Activated T-cell treated with anti-CD3 and anti-CD28 coated beads for 48 hours (primary cell): ENCODE measurements at regions not wholly inside any gene's neighbourhood (a gene's known extent, or its start where the extent isn't known, plus 50 kb on each side); places are given as distances from the start of the nearest gene placed in this dataset.
"Not testable (repeated sequence)": the region's sequence is repeated elsewhere in the genome, so short reads cannot be mapped to it uniquely, and the experiment has no call there.

ENCODE experiments used
- DNase-seq: peaks from one replicate; pipeline ENCODE4 v3.0.0-alpha.2; 2020; ENCODE audit warnings: low read depth

DNA sequence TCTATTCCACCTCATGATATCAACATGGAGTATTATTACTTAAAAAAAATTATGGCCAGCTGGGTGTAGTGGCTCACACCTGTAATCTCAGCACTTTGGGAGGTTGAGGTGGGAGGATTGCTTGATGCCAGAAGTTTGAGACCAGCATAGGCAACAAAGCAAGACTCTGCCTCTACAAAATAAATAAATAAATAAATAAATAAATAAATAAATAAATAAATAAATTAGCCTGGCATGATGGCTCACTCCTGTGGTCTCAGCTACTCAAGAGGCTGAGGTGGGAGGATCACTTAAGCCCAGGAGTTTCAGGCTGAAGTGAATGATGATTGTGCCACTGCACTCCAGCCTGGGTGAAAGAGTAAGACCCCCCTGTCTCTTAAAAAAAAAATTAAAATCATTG is 350.8 kb downstream of the VRK1 start:
- not testable (repeated sequence) for DNase-seq

DNA sequence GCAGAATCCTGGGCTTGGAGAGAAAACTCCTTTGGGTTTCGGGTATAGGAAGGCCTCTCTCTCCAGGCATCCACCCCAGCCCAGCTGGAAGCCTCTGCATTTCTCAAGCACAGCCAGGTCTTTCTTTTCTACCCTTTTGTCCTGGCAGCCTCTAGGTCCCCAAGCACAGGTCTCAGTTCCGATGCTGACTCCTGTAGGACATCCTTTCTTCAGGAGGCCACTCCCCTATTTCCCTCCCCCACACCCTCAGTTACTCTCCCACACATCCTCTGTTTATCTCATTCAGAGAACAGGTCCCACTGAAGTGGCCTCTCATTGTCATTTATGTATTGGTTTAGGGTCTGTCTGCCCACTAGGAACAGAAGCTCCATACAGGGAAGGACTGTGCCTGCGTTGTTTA is 352.6 kb downstream of the VRK1 start:
- no peak for DNase-seq

DNA sequence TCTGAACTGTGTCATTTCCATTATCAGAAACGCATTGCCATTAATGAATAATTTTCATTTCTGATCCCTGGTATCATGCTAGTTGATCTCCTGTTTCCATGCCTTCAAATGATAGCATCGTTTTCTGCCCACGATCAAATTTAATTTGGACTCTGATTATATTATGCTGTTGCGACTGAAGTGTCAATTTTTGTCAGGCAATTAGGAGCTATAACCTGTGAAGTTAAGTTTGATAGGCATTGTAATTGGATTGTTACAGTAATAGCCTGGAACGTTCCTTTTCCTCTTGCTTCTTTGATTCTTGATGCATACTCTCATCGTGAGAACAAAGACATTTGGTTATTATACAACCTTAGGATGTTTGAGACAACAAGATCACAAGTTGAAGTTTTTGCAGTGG is 356.3 kb downstream of the VRK1 start:
- DNase-seq, result no peak

DNA sequence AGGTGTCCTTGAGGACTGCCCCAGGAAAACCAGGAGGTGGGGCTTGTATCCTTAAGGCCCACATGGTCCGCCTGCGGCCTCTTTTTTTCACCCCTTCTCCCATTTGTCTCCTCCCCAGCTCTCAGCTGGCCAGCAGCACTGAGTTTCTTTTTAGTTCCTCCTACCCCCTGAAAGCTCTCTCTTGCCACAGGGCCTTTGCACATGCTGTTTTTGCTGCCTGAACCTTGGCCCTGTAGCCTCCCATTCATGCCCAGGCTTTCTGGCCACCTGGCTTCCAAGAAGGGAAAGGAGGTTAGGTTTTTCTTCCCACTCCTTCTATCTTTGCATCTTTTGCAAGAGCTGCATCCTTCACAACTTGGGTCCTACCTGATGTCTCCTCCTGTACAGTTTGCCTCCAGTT is 358.1 kb downstream of the VRK1 start:
- no peak for DNase-seq

DNA sequence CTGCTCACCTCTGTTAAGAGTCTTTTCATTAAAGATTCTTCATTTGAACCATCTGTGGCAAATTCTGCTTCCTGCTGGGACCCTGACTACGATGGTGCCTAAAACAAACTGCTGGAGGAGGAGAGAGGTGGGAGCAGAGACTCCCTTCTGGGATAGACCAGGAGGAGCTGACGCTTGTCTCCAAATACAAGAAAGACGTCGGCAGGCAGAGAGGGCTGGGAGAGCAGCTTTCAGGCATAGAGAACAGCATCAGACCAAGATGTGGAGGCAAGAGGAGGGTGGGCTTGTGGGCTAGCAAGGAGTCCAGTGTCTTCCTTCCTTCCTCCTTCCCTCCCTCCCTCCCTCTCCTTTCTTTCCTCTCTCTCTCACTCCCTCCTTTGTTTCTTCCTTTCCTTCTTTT is 358.6 kb downstream of the VRK1 start:
- DNase-seq, result no peak

DNA sequence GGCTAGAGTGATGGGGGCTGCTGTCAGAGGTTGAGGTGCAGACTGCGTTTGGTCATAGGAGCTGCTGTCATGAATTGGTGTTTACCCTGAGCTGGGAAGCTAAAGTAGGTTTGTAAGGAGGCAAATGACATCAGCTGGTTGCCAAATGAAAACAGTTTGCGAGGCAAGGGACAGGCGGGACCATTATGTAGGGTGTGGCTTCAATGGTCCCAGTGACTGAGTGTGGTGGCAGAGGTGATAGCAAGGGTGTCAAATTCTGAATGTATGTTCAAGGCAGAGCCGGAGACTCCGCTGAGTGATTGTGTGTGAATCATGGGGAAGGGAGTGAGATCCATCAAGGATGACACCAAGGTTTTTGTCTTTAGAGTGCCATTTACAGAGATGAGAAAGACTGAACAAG is 359.5 kb downstream of the VRK1 start:
- no peak for DNase-seq

DNA sequence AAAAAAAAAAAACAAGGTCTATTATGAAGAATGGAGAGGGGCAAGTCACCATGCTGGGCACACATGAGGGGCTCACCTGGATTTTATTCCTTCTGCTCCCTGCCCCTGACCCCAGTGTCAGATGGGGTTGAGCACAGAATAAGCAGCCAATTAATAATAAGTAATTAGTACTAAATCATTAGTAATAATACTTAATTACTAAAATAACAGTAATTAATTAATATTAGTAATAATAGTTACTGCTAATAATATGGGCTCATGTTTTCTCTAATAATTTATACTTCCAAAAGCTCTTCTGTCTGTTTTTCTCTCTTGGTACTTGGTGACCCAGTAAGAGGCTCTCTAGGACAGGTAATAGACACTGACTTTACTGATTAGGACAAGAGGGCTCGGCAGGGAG is 360.9 kb downstream of the VRK1 start:
- no peak for DNase-seq

DNA sequence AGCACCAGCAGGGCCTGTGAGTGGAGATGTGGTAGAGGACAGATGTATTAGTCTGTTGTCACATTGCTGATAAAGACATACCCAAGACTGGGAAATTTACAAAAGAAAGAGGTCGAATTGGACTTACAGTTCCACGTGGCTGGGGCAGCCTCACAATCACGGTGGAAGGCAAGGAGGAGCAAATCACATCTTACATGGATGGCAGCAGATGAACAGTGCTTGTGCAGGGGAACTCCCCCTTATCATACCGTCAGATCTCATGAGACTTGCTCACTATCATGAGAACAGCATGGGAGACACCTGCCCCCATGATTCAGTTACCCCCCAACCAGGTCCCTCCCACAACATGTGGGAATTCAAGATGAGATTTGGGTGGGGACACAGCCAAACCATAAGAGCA is 361.9 kb downstream of the VRK1 start:
- no peak for DNase-seq

DNA sequence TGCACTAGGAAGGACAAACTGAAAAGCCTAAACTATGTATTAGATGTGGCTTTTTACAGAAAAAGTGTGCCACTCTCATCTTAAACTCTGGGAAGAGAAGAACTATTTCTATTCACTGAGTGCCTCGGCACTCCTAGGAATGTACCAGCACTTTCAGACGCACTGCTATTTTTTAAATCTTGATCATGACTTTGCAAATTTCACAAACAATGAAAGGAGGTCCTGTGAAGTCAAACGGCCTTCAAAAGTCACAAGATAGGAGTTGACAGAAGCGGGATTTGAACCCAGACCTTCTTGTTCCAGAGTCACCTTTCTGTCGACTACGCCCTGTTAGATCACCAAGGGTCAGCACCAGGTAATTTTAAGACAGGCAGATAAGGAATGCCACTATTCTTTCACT is 365.4 kb downstream of the VRK1 start:
- no peak for DNase-seq

DNA sequence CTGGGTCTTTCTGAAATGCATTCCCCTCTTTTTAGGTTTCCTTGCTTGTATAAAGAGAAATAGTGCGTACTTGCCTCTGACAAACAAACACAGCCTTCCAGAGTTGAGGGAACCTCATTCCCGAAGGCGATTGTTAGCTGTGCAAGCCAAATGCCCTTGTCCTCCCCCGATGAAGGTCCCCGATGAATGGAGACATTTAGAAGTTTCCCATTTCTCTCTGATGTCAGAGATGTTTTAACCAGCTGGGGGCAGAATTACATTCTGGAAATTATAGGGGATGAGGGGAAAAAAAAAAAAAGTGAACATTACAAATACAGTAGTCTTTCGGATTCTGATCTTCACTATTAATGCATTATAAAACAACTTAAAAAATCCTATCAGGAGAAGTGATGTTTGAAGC is 366.8 kb downstream of the VRK1 start:
- DNase-seq, result no peak

DNA sequence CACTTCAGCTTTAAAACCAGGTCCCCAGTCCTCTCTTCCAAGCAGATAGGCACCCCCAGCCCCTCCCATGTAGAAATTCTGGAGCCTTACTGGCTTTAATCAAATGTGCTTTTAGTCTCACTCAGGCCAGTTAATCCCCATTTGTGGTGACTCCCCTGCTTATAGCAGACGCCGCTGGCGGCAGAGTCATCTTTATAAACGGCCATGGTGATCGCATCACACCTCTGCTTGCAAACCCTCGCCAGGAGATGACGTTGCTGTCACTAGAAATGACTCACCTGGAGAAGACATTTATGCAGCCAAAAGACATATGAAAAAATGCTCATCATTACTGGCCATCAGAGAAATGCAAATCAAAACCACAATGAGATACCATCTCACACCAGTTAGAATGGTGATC is 369.3 kb downstream of the VRK1 start:
- DNase-seq, result no peak

DNA sequence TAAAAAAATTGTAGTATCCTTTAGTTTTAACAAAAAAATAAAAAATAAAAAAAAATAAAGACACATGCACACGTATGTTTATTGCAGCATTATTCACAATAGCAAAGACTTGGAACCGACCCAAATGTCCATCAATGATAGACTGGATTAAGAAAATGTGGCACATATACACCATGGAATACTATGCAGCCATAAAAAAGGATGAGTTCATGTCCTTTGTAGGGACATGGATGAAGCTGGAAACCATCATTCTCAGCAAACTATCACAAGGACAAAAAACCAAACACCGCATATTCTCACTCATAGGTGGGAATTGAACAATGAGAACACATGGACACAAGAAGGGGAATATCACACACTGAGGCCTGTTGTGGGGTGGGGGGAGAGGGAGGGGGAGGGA is 370.4 kb downstream of the VRK1 start:
- not testable (repeated sequence) for DNase-seq

DNA sequence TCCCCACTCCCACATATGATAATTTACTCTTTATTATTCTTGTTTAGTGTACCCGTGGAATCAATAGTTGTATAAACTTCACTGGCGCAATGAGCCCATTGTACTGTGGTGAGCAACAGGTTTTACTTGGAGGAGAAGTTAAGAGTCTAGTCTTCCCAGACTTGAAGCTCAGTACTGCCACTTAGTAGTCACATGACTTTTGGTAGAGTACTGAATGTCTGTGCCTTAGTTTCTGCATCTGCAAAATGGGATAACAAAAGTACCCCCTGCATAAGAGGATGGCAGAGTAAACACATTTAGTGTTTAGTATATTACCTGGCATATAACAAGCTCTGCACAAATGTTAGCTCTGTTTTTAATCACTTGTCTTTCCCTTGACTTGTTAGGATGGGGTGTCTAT is 375.5 kb downstream of the VRK1 start:
- no peak for DNase-seq

DNA sequence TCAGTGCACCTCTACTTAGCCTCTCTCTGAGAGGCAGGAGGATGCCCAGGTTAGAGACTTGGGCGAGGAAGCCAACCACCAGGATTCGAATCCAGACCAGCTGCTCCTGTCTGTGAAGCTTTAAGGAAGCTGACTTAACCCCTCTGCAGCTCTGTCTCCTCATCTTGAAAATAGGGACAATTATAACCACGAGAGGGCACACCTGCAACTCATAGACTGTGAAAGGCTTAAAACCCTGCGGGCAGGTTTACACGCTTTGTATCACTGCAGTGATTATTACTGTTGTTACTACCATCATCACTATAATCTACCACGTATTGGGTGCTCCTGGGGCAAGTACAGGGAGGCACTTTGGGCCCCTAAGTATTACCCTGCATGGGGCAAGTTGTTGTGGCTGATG is 379.8 kb downstream of the VRK1 start:
- DNase-seq, result no peak

DNA sequence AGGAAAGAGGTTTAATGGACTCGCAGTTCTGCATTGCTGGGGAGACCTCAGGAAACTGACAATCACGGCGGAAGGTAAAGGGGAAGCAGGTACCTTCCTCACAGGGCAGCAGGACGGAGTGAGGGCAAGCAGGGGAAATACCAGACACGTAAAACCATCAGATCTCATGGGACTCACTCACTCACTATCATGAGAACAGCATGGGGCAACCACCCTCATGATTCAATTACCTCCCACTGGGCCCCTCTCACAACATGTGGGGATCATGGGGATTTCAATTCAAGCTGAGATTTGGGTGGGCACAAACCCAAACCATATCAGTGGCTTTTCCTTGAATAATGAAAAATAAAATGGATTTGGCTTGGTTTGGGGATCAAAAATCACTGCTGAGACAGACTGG is 380.5 kb downstream of the VRK1 start:
- DNase-seq, result no peak

DNA sequence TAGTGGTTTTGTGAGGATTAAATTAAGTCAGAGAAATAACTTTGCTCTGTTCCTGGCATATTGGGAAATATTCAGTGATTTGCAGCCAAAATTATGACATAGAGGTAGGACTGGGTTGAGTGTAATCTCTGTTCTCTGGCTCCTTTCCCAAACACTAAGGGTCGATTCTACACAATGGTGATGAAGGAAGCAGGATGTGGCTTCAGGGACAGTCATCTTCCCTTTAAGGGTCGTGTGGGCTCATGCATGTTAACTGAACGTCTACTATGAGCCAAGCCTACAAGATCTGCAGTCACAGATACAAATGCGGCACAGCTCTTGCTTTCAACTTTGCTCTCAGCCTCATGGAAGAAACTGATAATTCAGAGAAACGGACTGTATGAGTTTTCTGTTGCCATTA is 381.6 kb downstream of the VRK1 start:
- no peak for DNase-seq

DNA sequence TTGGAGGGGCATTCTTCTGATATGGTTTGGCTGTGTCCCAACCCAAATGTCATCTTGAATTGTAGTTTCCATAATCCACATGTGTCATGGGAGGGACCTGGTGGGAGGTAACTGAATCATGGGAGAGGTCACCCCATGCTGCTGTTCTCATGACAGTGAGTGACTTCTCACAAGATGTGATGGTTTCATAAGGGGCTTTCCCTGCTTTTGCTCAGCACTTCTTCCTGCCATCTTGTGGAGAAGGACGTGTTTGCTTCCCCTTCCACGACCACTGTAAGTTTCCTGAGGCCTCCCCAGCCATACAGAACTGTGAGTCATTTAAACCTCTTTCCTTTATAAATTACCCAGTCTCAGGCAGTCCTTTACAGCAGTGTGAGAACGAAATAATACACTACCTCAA is 382.4 kb downstream of the VRK1 start:
- no peak for DNase-seq

DNA sequence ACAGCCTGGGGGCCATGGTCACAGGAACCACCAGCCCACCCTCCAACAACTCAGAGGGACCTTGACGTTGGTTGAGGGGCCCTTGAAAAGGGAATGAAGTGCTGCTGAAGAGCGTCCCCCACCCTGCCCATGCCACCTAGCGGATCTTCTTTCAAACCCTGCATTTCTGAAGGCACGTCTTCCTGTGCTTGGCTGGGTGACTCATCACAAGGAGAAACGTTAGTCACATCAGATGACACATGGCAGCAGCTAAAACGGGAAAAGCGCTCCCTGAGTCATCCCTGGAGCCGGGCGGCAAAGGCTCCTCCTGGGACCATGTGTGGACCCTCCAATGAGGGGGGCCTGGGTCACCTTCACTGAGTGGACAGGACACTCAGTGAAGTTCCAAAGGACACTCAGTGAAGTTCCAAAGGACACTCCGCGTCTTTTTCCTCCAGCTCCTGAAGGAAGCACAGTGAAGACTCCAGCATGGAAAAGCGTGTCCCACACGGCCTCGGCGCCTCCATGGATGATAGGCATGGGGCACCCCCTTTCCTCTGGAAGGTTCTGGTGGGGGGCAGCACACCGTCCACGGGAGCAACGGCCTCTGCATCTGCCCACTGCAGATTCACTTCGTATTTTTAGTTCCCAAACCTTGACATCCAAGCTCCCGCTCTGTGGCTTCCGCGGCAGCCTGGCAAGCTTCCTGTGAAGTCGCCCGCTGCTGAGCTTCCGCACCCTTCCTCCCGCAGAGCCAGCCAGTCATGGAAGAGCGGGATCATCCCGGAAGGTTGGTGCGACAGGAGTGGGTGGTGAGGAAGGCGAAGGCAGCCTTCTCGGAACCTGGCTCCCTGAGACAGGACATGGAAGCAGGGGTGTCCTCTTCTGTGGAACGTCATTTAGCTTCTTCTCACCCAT is 383.4 kb downstream of the VRK1 start:
- DNase-seq, result no peak

DNA sequence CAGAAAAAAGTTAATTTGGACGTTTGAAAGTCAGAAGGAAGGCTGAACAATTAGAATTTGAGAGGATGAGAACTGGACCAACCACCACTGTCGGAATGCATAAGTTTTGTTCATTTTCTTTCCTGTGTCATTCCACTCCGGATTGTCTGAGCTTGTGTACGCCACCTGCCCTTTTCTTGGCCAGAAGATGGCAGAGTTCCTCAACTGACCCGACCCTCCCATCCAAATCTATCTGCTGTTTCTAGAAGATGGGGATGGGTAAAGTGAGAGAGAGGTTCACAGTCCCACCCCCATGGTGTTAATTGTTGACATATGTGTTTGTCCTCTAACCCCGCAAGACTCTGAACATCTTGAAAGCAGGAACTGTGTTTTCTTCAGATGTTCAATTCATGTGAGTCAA is 388.0 kb downstream of the VRK1 start:
- no peak for DNase-seq

DNA sequence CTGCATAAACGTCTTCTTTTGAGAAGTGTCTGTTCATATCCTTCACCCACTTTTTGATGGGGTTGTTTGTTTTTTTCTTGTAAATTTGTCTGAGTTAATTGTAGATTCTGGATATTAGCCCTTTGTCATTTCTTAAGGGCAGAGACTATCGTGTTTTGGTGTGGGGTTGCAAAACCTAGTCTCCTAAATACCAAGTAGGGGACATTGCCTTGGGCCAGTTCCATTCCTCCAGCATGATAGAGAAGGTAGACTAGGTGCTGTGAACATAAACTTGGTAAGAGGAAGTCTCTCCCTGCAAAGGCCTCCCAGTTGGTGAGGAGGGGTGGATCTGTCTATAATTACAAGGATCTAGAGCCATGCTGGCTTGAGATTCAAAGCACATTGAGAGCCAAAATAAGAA is 390.7 kb downstream of the VRK1 start:
- no peak for DNase-seq

DNA sequence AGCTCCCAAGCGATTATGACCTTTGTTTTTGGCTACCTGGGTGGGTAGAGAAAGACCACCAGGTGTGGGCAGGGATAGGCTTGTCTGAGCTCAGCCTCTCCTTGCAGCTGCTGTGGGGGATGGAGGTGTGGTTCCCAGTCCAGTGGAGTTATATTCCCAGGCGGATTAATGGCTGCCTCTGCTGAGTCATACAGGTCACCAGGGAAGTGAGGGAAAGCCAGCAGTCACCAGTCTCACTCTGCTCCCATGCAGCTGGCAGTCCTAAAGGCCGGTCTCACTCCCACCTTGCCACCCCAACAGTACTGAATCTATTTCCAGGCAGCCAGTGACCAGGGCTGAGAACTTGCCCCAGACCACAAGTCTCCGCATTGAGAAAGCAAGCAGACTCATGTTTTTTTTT is 399.2 kb downstream of the VRK1 start:
- no peak for DNase-seq

DNA sequence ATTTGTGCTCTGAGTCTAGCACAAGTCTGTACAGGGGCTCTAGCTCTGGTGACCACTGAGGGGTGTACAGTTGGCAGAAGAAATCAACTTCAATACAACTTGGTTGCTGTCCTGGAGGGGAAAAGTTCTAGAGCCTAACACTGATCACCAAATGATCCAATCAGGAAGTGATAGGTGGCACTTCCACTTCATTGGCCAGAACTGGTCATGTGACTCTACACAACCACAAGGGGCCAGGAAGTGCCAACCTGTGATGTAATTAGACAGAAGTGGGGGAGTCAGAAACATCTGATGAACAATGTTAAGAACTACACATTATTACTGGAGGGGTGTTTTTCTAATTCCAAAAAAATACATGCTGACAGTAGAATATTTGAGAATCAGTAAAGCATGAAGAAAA is 401.6 kb downstream of the VRK1 start:
- no peak for DNase-seq

DNA sequence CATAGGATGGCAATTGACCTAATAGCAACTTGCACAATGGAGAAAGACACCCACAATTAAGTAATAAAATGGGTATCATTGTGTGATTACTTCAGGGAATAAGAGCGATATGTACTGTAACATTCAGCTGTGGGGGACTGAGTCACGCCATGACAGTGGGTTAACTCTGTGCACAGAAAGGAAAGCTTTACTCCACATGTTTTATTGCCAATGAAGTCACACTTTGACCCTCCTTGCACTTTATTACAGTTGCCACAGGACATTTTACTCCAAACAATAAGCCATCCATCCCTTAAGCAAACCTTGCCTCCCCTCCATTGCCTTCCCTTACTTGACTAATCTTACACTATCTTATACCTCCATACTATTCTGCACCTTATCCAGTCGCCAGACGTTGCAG is 403.1 kb downstream of the VRK1 start:
- DNase-seq, result no peak

DNA sequence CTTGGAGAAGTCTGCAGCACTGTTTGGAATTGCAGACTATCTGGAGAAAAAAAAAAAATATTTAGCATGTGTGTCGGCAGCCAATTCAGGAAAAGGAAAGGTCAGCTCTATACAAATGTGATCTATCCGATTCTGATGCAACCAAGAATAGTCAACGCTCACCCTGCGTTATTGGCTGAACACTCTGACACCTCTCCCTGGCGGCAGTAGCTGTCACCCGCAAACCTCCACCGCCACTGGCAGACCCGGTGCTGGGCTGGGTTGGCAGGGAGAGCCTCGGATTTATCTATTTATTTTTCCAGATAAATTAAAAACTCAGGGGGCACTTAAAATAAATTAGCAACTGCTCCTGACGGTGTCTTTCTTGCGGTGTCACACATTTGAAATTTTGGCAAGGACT is 409.7 kb downstream of the VRK1 start:
- DNase-seq, result no peak
